HUDEP-2 (cell line): ENCODE measurements at regions not wholly inside any gene's neighbourhood (a gene's known extent, or its start where the extent isn't known, plus 50 kb on each side); places are given as distances from the start of the nearest gene placed in this dataset.

Experiments used
- DNase-seq, 76 experiments: peaks; one replicate each; lab custom pipeline; 2025; ENCODE audit not compliant: unreplicated experiment in 76 of 76; lab: John Stamatoyannopoulos, UW

DNA sequence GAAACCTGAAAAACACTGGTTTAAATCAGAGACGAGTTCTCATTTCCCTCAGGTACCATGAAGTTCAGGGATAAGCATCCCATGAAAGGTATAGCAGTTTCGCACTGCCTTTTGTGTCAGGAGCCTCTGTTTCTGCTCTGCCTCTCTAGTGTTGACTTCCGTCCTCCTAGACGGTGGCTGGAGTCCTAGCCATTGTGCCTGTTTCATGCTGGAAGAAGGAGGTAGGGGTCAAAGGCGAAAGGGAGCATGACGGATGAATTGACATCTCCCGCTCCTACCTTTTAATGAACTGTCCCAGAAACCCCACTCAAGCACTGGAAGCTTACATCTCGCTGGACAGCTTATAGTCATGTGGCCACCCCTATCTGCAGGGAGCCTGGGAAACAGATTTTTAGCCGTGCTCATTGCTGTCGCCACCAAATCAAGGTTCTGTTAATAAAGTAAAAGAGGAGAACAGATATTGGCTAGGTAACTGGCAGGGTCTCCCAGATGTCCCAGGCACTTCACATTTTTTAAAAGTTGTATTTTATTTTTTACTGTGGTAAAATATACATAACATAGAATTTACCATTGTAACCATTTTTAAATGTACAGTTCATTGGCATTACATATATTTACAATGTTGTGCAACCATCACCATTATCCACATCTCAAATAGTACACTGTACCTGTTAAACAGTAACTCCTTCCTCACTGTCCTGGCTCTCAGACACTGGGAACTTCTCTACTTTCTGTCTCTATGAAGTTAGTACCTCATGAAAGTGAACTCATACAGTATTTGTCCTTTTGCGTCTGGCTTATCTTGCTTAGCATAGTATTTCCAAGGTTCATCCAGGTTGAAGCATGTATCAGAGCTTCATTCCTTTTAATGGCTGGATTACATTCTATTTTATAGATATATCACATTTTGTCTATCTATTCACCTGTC lies 55.0 kb upstream of the CTLA4 start:
- DNase-seq: no peak

DNA sequence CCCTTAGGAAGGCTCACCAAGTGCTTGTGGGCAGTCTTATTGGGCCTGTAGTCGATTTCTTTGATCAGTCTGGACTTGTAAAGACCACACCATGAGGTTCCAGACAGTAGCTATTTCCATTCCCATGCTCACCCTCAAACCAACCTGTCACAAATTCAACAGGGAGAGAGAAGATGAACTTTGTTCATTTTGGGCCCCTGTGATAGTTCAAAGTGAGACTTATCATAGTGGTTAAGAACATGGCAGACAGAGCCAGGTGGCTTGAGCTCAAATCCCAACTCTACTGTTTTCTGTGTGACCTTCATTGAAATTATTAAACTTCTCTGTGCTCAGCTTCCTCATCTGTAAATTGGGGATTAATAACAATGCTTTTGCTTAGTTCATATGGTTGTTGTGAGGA lies 53.9 kb upstream of the CTLA4 start:
- DNase-seq: no peak

DNA sequence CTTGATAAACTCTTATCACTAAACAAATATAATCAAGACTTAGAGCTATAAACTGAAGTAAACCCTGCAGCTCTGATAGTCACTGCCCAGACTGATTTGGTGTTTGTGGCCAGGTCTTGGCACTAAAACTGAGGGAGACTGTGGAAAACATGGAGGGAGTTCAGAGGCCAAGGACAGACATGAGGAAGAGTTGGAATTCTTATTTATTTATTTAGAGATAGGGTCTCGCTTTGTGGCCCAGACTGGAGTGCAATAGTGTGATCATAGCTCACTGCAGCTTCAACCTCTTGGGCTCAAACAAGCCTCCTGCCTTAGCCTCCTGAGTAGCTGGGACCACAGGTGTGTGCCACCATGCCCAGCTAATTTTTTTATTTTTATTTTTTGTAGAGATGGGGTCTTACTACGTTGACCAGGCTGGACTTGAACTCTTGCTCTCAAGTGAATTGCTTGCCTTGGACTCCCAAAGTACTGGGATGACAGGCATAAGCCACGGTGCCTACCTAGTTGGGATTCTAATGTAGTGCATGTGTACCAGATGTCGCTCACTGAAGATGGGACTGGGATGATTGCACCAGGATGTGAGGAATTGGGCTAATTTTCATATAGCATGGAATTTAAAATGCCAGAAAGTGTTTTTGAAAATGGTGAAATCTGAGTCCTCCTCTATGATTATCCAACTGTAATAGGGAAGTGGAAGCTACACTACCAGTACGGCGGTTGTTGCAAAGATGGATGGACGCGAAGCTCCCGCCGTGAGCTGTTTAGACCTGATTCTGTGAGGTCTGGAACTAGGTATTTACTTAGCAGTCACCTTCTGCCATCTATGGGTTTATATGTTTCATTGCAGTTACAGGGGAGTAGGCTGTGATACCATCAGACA lies 52.7 kb upstream of the CTLA4 start:
- DNase-seq: peak in 17 of 76 experiments; percentile 0 to 55 (median 8)

DNA sequence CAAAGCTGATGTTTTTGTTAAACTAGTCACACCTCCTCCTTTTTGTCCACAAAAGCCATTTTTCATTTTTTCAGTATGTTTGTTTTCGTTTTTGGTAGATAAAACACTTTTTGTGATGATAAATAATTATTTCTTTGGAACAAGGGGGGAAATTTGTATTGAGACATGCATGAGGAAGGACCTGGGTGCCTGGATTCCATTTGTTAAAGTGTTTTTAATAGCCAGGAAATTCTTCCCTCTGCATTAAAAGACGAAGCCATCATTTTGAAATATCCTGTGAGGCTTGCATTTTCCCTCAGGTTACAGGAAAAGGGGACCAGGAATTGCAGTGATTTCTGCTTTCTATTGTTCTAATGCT lies 52.1 kb upstream of the CTLA4 start:
- DNase-seq: no peak

DNA sequence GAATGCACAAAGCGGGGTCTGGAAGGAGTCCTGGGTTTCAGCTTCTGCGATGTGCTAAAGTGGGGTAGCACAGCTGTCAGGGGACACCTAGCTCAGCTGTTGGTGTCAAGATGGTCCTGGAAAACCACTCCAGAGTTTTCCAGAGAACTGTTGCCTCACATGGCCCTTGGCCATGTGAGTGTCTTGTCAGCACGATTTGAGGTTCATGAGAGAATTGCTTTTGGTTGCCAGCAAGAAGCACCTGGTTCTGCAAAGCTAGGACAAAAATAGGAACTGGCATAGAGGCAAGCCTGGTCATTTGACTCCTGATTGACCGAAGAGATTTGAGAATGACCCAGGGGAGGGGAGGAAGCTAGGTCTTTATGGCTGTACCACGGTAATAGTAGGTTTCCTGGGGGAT lies 50.4 kb upstream of the CTLA4 start:
- no peak for DNase-seq
